Tibial nerve (tissue), 3 donors: ENCODE measurements at regions not wholly inside any gene's neighbourhood (a gene's known extent, or its start where the extent isn't known, plus 50 kb on each side); places are given as distances from the start of the nearest gene placed in this dataset.

Experiments
- CTCF ChIP-seq, 5 experiments: fragments of 200-600 bp in 3 of 5; fragments of 450-650 bp in 2 of 5; sonication (generic) in 3 of 5; IDR thresholded peaks; one replicate each; pipeline ENCODE4 v1.5.1; 2016 to 2019; ENCODE audit warnings: antibody characterized with exemption in 5 of 5, mild to moderate bottlenecking in 3 of 5, moderate library complexity in 2 of 5
- POLR2A ChIP-seq, 2 donors: fragments of 450-650 bp; IDR thresholded peaks; one replicate each; pipeline ENCODE4 v1.6.1; 2017; ENCODE audit warnings: antibody characterized with exemption in 2 of 2, mild to moderate bottlenecking in 2 of 2, moderate library complexity in 2 of 2

DNA sequence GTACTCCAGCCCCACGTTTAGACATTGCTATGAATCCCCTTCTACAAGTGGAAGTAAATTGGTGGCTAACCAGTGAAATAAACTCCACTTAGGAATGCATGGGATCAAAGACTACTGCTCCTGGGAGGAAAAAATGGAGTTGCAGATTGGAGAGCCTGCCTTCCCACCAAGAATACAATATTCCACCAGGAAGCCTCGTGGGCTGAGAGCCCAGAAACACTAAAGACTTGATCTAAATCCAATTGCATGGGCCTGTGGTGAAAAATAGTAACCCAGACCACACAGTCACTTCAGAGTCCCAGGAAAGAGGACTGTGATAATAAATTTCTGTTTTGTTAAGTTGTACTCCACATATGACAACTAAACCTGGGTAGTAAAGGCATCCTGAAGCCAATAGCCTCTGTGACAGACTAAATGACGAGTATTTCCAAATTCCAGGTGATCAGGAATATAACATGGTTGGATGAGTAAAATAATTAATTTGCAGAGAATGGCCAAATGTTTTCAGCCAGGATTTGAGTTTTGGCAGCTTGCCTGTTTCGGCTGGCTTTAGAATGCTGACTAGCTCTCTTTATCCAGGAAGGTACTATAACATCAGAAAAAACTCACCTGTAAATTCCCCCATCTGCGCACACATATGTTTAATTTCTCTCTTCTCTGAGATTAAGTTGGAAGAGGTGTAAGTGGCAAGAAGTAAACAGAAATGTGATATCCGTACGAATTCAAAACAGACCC is 480.3 kb downstream of the LIG4 start:
- TF ChIP-seq POLR2A (IDR thresholded peaks at IDR 0.05) (no peak), CTCF (IDR thresholded peaks at IDR 0.05) (no peak)
